ENCODE measurements at regions not wholly inside any gene's neighbourhood (a gene's known extent, or its start where the extent isn't known, plus 50 kb on each side); places are given as distances from the start of the nearest gene placed in this dataset.

DNA sequence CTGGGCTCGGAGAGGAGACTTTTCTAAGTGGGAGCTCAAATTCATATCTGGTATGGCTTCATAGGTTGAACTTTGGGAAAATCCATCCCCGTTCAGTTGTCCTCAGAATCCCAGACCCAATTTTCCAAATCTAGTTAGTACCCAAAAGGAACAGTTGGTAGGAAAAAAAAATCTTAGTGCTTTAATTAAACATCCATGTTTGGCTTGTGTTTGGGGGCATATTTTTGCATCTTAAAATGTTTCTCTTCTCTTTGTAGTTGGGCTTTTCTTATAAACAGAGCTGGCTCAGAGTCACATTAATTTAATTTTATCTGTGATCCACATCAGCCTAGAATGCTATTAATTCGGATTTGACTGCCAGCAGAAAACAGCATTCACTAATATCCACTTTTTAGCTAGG lies 165.9 kb downstream of the BUB3 start:
- no peaks in the 10 kb centered on the region for H3K36me3 ChIP-seq (ENCODE audit: control insufficient read depth in 2 of 4, insufficient read depth in 4 of 4, low read length in 3 of 4)
- no peaks in the 10 kb centered on the region for H3K23me2 ChIP-seq (ENCODE audit: low read depth, low read length)
- H2BK12ac ChIP-seq (ENCODE audit: low read depth, low read length), result no peak overlapping the region
- no peaks in the 10 kb centered on the region for H3K27me3 ChIP-seq (replicated peaks in 1 of 4; ENCODE audit: control insufficient read depth in 3 of 4, extremely low read depth in 1 of 4, insufficient read depth in 3 of 4, low read length in 3 of 4)
- no peak overlapping the region for H4K91ac ChIP-seq (replicated peaks; ENCODE audit: insufficient read length, low read length)
- no peak overlapping the region for H3K14ac ChIP-seq (ENCODE audit: insufficient read length)
- no peak overlapping the region for H3K23ac ChIP-seq (ENCODE audit: insufficient read length)
- H4K8ac ChIP-seq (ENCODE audit: extremely low read depth, insufficient read depth, low read length), result no peak overlapping the region
- no peak overlapping the region for H3K4me2 ChIP-seq (ENCODE audit: insufficient read depth in 1 of 2, low read depth in 2 of 2, low read length in 2 of 2)
- no peak overlapping the region for H2BK120ac ChIP-seq (replicated peaks; ENCODE audit: low read depth, low read length)
- H2AFZ ChIP-seq (ENCODE audit: low read length), result no peak overlapping the region
- no peak overlapping the region for H3K9ac ChIP-seq (replicated peaks in 1 of 4; ENCODE audit: extremely low read depth in 1 of 4, low read depth in 3 of 4, low read length in 3 of 4)
- H2BK15ac ChIP-seq (ENCODE audit: low read length), result no peak overlapping the region
- H2BK5ac ChIP-seq (ENCODE audit: low read depth, low read length), result no peak overlapping the region
- H3K79me1 ChIP-seq (ENCODE audit: low read depth, low read length), result no peaks in the 10 kb centered on the region
- no peak overlapping the region for H4K5ac ChIP-seq (ENCODE audit: insufficient read length, low read depth, low read length)
- no peaks in the 10 kb centered on the region for H3K9me3 ChIP-seq (ENCODE audit: insufficient read depth in 2 of 2, low read depth in 1 of 2, low read length in 1 of 2)
- H3K56ac ChIP-seq (replicated peaks; ENCODE audit: insufficient read length, low read depth, low read length), result no peak overlapping the region
- no peak overlapping the region for H2BK20ac ChIP-seq (ENCODE audit: low read length)
- H3K79me2 ChIP-seq (ENCODE audit: control insufficient read depth in 1 of 2, insufficient read depth in 2 of 2, low read length in 2 of 2), result no peaks in the 10 kb centered on the region
- no peak overlapping the region for H3K18ac ChIP-seq (ENCODE audit: extremely low read depth, low read length)
- no peak overlapping the region for H3K27ac ChIP-seq (ENCODE audit: low read depth, low read length)
- WGBS, 2 experiments (ENCODE audit: extremely low coverage in 1 of 2, insufficient coverage in 1 of 2, insufficient read length in 1 of 2, insufficient replicate concordance in 2 of 2, low coverage in 1 of 2, low lambda C conversion rate in 2 of 2, missing lambda C conversion rate in 1 of 2), result 91% methylated on average over 3 of the region's 3 CpGs; no CpG with 5 or more reads in 1 of the 2 experiments
- DNase-seq (ENCODE audit: low read depth in 1 of 2, low spot score in 2 of 2) (no peak), FAIRE-seq (no peak)
- ChIA-PET CTCF (ENCODE audit: partially characterized antibody) (interaction anchor here (0.7 to 2.3 kb wide), 4 partner anchors 11 to 277 kb away, joined by 3 to 5 read pairs (median 4); no protein-coding TSS in a partner anchor), POLR2A (ENCODE audit: partially characterized antibody) (no interaction called here)
- no peak overlapping the region for H3K4ac ChIP-seq (replicated peaks; ENCODE audit: insufficient read length, low read depth, low read length)
- no peaks in the 10 kb centered on the region for H4K20me1 ChIP-seq (replicated peaks in 1 of 2; ENCODE audit: control insufficient read depth in 1 of 2, insufficient read depth in 2 of 2, low read length in 2 of 2)
- H2AK5ac ChIP-seq (ENCODE audit: low read depth, low read length), result no peak overlapping the region
- H3K4me1 ChIP-seq (replicated peaks in 1 of 4; ENCODE audit: control insufficient read depth in 3 of 4, insufficient read depth in 4 of 4, low read length in 3 of 4), result no peaks in the 10 kb centered on the region
- H3K4me3 ChIP-seq (ENCODE audit: extremely low read depth in 1 of 4, insufficient read depth in 2 of 4, low read depth in 3 of 4, low read length in 4 of 4), result no peak overlapping the region
- TF ChIP-seq POLR2AphosphoS5 (IDR thresholded peaks at IDR 0.05; ENCODE audit: low read depth, low read length) (no peak), SIX5 (IDR thresholded peaks at IDR 0.05; ENCODE audit: low read depth, low read length) (no peak), BCL11A (IDR thresholded peaks at IDR 0.05; ENCODE audit: low read depth in 2 of 2, low read length in 2 of 2) (no peak), KDM5A (IDR thresholded peaks at IDR 0.05; ENCODE audit: low read length) (no peak), TEAD4 (IDR thresholded peaks at IDR 0.05; ENCODE audit: low read depth, low read length) (no peak), BACH1 (IDR thresholded peaks at IDR 0.05; ENCODE audit: low read length) (no peak), SP1 (IDR thresholded peaks at IDR 0.05; ENCODE audit: low read depth, low read length) (no peak), YY1 (IDR thresholded peaks at IDR 0.05; ENCODE audit: low read depth, low read length) (no peak), CBX5 (IDR thresholded peaks at IDR 0.05; ENCODE audit: low read depth, low read length) (no peak), SIN3A (conservative IDR thresholded peaks at IDR 0.05 in 1 of 2, IDR thresholded peaks at IDR 0.05 in 1 of 2; ENCODE audit: low read depth in 1 of 2, low read length in 2 of 2) (no peak), KDM1A (IDR thresholded peaks at IDR 0.05; ENCODE audit: borderline replicate concordance, low read length) (no peak), SUZ12 (IDR thresholded peaks at IDR 0.05; ENCODE audit: low read length) (no peak)
- TF ChIP-seq, protein P1, sequence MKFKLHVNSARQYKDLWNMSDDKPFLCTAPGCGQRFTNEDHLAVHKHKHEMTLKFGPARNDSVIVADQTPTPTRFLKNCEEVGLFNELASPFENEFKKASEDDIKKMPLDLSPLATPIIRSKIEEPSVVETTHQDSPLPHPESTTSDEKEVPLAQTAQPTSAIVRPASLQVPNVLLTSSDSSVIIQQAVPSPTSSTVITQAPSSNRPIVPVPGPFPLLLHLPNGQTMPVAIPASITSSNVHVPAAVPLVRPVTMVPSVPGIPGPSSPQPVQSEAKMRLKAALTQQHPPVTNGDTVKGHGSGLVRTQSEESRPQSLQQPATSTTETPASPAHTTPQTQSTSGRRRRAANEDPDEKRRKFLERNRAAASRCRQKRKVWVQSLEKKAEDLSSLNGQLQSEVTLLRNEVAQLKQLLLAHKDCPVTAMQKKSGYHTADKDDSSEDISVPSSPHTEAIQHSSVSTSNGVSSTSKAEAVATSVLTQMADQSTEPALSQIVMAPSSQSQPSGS (IDR thresholded peaks at IDR 0.05; ENCODE audit: low read length), result no peak

Data from H1 (cell line).